Endothelial cell of umbilical vein (primary cell): ENCODE measurements at regions not wholly inside any gene's neighbourhood (a gene's known extent, or its start where the extent isn't known, plus 50 kb on each side); places are given as distances from the start of the nearest gene placed in this dataset.

Experiments used
- POLR2A ChIP-seq: IDR thresholded peaks from 2 replicates; pipeline ENCODE4 v1.6.1; 2012; ENCODE audit warnings: low read depth, mild to moderate bottlenecking, control low read depth, low read length
- POLR2AphosphoS5 ChIP-seq: IDR thresholded peaks from 2 replicates; pipeline ENCODE4 v1.6.1; 2012; ENCODE audit warnings: low read depth, mild to moderate bottlenecking, control low read depth, low read length, moderate library complexity; ENCODE audit not compliant: insufficient read depth
- TF ChIP-seq, protein P1 (sequence below): IDR thresholded peaks from 2 replicates; pipeline ENCODE4 v1.6.1; 2011; ENCODE audit not compliant: insufficient read depth, insufficient read length
- TF ChIP-seq, protein P2 (sequence below), 2 donors: IDR thresholded peaks; 1 replicate in 1 of 2; 2 replicates in 1 of 2; pipeline ENCODE4 v1.5.1; 2011; ENCODE audit warnings: low read length in 2 of 2, mild to moderate bottlenecking in 2 of 2, moderate library complexity in 2 of 2, control low read depth in 1 of 2, inconsistent platforms in 1 of 2, low read depth in 1 of 2; ENCODE audit not compliant: insufficient read depth in 1 of 2; ENCODE audit errors: extremely low read depth in 1 of 2

DNA sequence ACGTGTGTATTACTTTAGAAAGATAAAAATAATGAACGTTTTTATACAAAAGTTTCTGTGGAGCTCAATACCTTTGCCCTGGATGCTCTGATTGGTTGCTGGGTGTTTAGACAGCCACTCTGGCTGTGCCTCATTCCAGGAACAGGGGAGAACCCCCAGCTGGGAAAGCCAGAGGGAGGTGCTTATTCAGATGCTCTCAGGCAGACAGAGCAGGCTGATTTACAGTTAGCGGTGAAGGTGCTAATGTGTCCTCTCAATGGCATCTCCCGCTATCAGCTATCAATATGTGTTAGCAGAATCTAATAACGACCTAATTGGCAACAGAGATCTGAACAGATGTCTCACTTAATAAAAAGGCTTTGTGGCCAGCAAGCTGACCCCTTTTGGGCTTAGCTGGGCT lies 402.3 kb downstream of the NUAK1 start:
- TF ChIP-seq, protein P1, sequence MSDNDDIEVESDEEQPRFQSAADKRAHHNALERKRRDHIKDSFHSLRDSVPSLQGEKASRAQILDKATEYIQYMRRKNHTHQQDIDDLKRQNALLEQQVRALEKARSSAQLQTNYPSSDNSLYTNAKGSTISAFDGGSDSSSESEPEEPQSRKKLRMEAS = no peak
- TF ChIP-seq POLR2A = no peak
- TF ChIP-seq, protein P2, sequence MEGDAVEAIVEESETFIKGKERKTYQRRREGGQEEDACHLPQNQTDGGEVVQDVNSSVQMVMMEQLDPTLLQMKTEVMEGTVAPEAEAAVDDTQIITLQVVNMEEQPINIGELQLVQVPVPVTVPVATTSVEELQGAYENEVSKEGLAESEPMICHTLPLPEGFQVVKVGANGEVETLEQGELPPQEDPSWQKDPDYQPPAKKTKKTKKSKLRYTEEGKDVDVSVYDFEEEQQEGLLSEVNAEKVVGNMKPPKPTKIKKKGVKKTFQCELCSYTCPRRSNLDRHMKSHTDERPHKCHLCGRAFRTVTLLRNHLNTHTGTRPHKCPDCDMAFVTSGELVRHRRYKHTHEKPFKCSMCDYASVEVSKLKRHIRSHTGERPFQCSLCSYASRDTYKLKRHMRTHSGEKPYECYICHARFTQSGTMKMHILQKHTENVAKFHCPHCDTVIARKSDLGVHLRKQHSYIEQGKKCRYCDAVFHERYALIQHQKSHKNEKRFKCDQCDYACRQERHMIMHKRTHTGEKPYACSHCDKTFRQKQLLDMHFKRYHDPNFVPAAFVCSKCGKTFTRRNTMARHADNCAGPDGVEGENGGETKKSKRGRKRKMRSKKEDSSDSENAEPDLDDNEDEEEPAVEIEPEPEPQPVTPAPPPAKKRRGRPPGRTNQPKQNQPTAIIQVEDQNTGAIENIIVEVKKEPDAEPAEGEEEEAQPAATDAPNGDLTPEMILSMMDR (IDR thresholded peaks at IDR 0.05; ENCODE audit: extremely low read depth in 1 of 2, insufficient read depth in 1 of 2, low read depth in 1 of 2, low read length in 2 of 2) = no peak
- no peak for TF ChIP-seq POLR2AphosphoS5
